ENCODE measurements at regions not wholly inside any gene's neighbourhood (a gene's known extent, or its start where the extent isn't known, plus 50 kb on each side); places are given as distances from the start of the nearest gene placed in this dataset.

- TF ChIP-seq TCF4 (CRISPR knock-in tag; IDR thresholded peaks at IDR 0.05; ENCODE audit: borderline replicate concordance) = no peak
- TF ChIP-seq GLIS3 (CRISPR knock-in tag; IDR thresholded peaks at IDR 0.05) = no peak
- TF ChIP-seq ZFP30 (CRISPR knock-in tag; IDR thresholded peaks at IDR 0.05) = no peak
- TF ChIP-seq CSRNP3 (CRISPR knock-in tag; IDR thresholded peaks at IDR 0.05) = no peak
- no peak for TF ChIP-seq ESRRG (CRISPR knock-in tag; IDR thresholded peaks at IDR 0.05)
- no peak for TF ChIP-seq BACH2 (CRISPR knock-in tag; IDR thresholded peaks at IDR 0.05; ENCODE audit: borderline replicate concordance)
Measured at GRCh38 chr17:17419631-17420030, 57.2 kb upstream of the MED9 start.
